ENCODE measurements at regions not wholly inside any gene's neighbourhood (a gene's known extent, or its start where the extent isn't known, plus 50 kb on each side); places are given as distances from the start of the nearest gene placed in this dataset.

- H3K79me2 ChIP-seq (ENCODE audit: control insufficient read depth, insufficient read depth, low read length), result no peaks in the 10 kb centered on the region
- H3K27me3 ChIP-seq (ENCODE audit: control insufficient read depth, insufficient read depth, low read length), result no peaks in the 10 kb centered on the region
Observed at GRCh38 chr2:235399895-235400294, 93.9 kb upstream of the AGAP1 start.

GRCh38 chr2:235402422-235402821, 91.4 kb upstream of the AGAP1 start:
- Histone ChIP-seq H3K9me3 (ENCODE audit: control insufficient read depth, insufficient read depth, low read depth, low read length) (no peaks in the 10 kb centered on the region), H3K36me3 (ENCODE audit: control insufficient read depth, insufficient read depth, low read length) (no peaks in the 10 kb centered on the region), H3K27me3 (ENCODE audit: control insufficient read depth, insufficient read depth, low read length) (no peaks in the 10 kb centered on the region), H3K4me2 (ENCODE audit: extremely low read depth, insufficient read depth, low read length) (no peak overlapping the region), H3K9ac (ENCODE audit: insufficient read depth, low read length) (no peak overlapping the region), H4K20me1 (ENCODE audit: control insufficient read depth, extremely low read depth, insufficient read depth, low read length) (no peaks in the 10 kb centered on the region), H3K79me2 (ENCODE audit: control insufficient read depth, insufficient read depth, low read length) (no peaks in the 10 kb centered on the region), H3K4me3 (replicated peaks in 1 of 4; ENCODE audit: control extremely low read depth in 1 of 4, insufficient read depth in 1 of 4, low read depth in 3 of 4, low read length in 4 of 4) (no peak overlapping the region), H3K4me1 (ENCODE audit: control insufficient read depth, extremely low read depth, insufficient read depth, low read length) (no peaks in the 10 kb centered on the region), H2AFZ (ENCODE audit: low read length) (no peak overlapping the region), H3K27ac (ENCODE audit: insufficient read depth, low read length) (no peak overlapping the region)
- no peak for TF ChIP-seq EZH2 (IDR thresholded peaks at IDR 0.05; ENCODE audit: low read length, missing control alignments)
- TF ChIP-seq CTCF (conservative IDR thresholded peaks at IDR 0.05 in 1 of 2, IDR thresholded peaks at IDR 0.05 in 1 of 2; ENCODE audit: low read depth in 1 of 2, low read length in 2 of 2), result no peak
- DNase-seq (ENCODE audit: low read depth in 2 of 2), result no peak

More at GRCh38 chr2:235399895-235400294, 93.9 kb upstream of the AGAP1 start:
- no peak overlapping the region for H2AFZ ChIP-seq (ENCODE audit: low read length)
- TF ChIP-seq CTCF (conservative IDR thresholded peaks at IDR 0.05 in 1 of 2, IDR thresholded peaks at IDR 0.05 in 1 of 2; ENCODE audit: low read depth in 1 of 2, low read length in 2 of 2) (no peak), EZH2 (IDR thresholded peaks at IDR 0.05; ENCODE audit: low read length, missing control alignments) (no peak)
- H4K20me1 ChIP-seq (ENCODE audit: control insufficient read depth, extremely low read depth, insufficient read depth, low read length), result no peaks in the 10 kb centered on the region
- no peaks in the 10 kb centered on the region for H3K36me3 ChIP-seq (ENCODE audit: control insufficient read depth, insufficient read depth, low read length)
- no peak for DNase-seq (ENCODE audit: low read depth in 2 of 2)
- H3K4me1 ChIP-seq (ENCODE audit: control insufficient read depth, extremely low read depth, insufficient read depth, low read length), result no peaks in the 10 kb centered on the region
- H3K4me2 ChIP-seq (ENCODE audit: extremely low read depth, insufficient read depth, low read length), result no peak overlapping the region
- no peak overlapping the region for H3K27ac ChIP-seq (ENCODE audit: insufficient read depth, low read length)
- no peak overlapping the region for H3K4me3 ChIP-seq (replicated peaks in 1 of 4; ENCODE audit: control extremely low read depth in 1 of 4, insufficient read depth in 1 of 4, low read depth in 3 of 4, low read length in 4 of 4)
- no peaks in the 10 kb centered on the region for H3K9me3 ChIP-seq (ENCODE audit: control insufficient read depth, insufficient read depth, low read depth, low read length)
- H3K9ac ChIP-seq (ENCODE audit: insufficient read depth, low read length), result no peak overlapping the region

- Histone ChIP-seq H3K9me3 (ENCODE audit: control insufficient read depth, insufficient read depth, low read depth, low read length) (no peaks in the 10 kb centered on the region), H3K79me2 (ENCODE audit: control insufficient read depth, insufficient read depth, low read length) (no peaks in the 10 kb centered on the region), H3K9ac (ENCODE audit: insufficient read depth, low read length) (no peak overlapping the region), H4K20me1 (ENCODE audit: control insufficient read depth, extremely low read depth, insufficient read depth, low read length) (no peaks in the 10 kb centered on the region), H3K4me1 (ENCODE audit: control insufficient read depth, extremely low read depth, insufficient read depth, low read length) (no peaks in the 10 kb centered on the region), H3K4me2 (ENCODE audit: extremely low read depth, insufficient read depth, low read length) (no peak overlapping the region), H3K27ac (ENCODE audit: insufficient read depth, low read length) (no peak overlapping the region), H2AFZ (ENCODE audit: low read length) (no peak overlapping the region), H3K27me3 (ENCODE audit: control insufficient read depth, insufficient read depth, low read length) (no peaks in the 10 kb centered on the region), H3K4me3 (replicated peaks in 1 of 4; ENCODE audit: control extremely low read depth in 1 of 4, insufficient read depth in 1 of 4, low read depth in 3 of 4, low read length in 4 of 4) (no peak overlapping the region), H3K36me3 (ENCODE audit: control insufficient read depth, insufficient read depth, low read length) (no peaks in the 10 kb centered on the region)
- TF ChIP-seq CTCF (conservative IDR thresholded peaks at IDR 0.05 in 1 of 2, IDR thresholded peaks at IDR 0.05 in 1 of 2; ENCODE audit: low read depth in 1 of 2, low read length in 2 of 2) (no peak), EZH2 (IDR thresholded peaks at IDR 0.05; ENCODE audit: low read length, missing control alignments) (no peak)
- DNase-seq (ENCODE audit: low read depth in 2 of 2), result no peak
Observed at GRCh38 chr2:235405612-235406361, 88.1 kb upstream of the AGAP1 start.

Data from fibroblast of lung (primary cell).